GM21390 (cell line): ENCODE measurements at regions not wholly inside any gene's neighbourhood (a gene's known extent, or its start where the extent isn't known, plus 50 kb on each side); places are given as distances from the start of the nearest gene placed in this dataset.

ENCODE experiments used
- ATAC-seq: cut with Tn5 transposase; IDR thresholded peaks from one replicate; pipeline ENCODE4 v1.9.1; 2021; ENCODE audit not compliant: unreplicated experiment

- no peak for ATAC-seq
These were observed 218.6 kb upstream of the PMEPA1 start for GRCh38 chr20:57928181-57928967.

DNA sequence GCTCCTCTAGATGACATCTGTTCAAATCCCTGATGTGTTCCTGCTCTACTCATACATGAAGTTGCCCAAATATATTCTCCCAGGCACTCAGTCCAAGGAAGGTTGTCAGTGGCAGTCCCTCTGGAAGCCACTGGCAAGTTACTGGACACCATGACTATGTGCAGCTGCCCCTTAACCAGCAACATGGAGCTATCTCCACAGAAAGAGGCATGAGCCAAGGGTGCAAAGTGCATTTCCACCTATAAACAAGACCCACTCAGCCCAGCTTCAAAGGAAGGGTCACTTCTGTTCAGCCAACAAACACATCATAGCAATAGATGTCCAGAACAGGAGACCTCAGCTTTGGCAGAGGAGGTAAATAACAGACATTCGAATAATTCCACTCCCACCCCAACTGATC is 217.6 kb upstream of the PMEPA1 start:
- no peak for ATAC-seq

DNA sequence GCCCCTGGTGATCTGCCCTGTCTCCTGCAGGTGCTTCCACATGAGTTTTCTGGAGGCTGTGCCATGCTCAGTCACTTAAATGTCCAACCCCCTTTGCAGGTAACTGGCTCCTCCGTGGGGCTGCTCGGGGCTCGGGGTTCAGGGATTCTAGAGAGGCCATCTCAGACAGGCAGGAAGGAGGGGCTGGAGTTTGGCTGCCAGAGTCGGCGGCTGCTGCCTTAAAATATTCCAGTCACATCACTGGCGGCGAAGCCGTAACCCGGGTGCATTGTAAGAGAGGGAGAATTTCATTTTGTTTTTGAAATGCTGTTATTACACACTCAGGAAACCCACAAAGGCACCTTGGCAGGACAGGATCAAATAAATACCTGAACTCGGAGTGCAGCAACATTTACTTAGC is 212.9 kb upstream of the PMEPA1 start:
- ATAC-seq = no peak

GRCh38 chr20:57922083-57922482 is 212.3 kb upstream of the PMEPA1 start:
- ATAC-seq = no peak

DNA sequence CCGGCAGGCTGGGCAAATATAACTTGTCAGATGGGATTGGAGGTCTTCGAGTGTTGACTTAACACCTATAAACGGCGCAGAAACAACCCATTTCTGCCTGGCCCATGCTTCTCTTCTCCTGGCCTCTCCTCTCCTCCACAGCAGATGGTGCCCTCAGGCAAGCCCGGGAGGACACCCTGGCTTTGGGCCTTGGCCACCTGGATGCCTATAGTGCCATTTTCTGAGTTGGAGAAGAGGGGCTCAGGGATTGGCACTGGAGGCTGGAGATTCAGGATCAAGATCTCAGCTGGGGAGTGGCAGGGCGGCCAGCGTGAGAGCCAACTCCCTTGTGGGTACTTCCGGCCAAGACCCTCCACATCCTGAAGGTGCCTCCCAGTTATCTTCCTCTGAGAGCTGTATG is 211.9 kb upstream of the PMEPA1 start:
- ATAC-seq = no peak

- ATAC-seq = no peak
These were observed 211.2 kb upstream of the PMEPA1 start for GRCh38 chr20:57920971-57921370.

DNA sequence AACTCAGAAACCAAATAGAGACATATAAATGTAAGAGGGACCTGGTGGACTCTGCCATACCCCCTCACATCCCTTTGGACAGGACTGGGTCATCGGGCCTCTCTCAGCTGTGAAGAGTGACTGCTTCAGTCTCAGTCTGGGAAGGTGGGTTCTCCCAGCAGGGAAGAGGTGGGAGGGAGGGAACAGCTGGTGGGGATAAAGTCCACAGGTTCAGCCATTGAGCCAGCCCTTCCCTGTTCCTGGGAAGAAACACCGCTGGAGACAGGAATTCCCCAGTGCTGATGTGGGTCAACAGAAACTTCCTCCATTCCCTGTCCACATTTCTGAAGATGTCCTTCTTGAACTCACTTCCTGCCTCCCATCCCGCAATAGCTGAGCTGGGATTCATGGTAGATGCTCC is 209.2 kb upstream of the PMEPA1 start:
- no peak for ATAC-seq

DNA sequence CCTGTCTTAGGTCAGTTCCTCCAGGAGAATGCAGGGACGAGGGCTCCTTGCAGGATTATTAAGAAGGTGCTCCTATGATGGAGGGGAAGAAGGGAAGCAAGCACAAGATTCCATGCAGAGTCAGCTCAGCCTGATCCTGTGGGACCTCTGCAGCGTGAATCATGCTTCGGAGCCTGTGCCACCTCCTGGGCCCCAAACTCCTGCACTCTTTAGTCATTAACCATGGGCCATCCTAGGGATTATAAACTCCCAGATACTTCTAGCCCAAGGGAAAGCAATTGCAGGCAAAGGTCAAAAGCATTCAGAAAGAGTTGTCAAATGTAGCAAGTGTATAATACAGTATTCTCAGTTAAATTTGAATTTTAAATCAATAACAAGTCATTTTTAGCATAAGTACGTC is 208.7 kb upstream of the PMEPA1 start:
- no peak for ATAC-seq

DNA sequence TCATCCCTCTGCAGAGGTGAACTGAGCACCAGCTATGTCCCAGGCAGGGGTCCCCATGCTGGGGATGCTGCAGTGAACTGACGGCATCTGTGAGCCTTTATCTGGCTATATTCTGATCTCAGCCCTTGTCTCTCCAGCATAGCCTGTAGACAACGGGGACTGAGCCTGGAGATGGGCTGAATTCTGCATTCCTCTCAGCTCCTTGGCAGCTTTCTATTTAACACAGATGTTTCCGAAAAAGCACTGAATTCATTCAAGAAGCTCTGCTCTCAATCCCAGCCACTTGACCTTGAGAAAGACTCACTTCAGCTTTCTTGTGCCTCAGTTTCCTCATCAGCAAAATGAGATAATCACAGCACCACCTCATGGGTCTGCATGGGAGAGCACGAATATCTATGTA is 204.4 kb upstream of the PMEPA1 start:
- no peak for ATAC-seq

DNA sequence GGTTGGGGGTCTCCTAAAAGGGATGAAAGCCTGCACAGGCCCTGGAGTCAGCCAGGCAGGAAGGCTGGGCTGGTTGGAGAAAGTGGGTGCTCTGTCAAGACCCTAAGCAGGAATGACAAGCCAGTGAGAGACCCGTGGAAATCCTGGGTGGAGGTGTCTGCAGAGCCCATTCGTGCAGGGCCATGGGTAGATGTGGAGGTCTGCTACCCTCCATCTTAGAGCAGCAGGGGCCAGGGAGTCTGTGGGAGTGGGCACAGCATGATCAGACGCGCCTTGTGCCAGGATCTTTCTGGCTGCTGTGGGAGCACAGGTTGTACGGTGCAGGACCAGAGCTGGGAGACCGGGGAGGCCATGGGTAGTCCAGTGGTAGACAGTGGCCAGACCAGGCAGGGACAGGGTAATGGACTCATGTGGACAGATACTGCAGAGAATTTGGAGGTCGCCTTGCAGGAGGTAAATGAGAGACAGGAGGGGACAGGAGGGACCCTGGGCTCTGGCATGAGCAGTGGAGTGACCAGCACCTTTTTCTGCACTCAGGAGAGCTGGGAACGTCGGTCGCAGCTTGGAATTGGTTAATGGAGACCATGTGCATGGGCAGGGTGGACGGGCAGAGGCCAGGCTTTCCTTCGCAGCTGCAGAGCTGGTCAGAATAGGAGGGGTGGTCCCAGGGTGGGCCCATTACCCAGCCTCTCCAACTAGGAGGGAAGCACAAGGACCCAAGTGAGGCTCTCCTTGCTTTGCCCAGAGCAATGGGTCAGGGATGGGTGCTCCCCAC is 203.5 kb upstream of the PMEPA1 start:
- no peak for ATAC-seq

- no peak for ATAC-seq
These were observed 202.4 kb upstream of the PMEPA1 start for GRCh38 chr20:57912227-57912582.

- ATAC-seq = no peak
These were observed 201.9 kb upstream of the PMEPA1 start for GRCh38 chr20:57911512-57912226.

DNA sequence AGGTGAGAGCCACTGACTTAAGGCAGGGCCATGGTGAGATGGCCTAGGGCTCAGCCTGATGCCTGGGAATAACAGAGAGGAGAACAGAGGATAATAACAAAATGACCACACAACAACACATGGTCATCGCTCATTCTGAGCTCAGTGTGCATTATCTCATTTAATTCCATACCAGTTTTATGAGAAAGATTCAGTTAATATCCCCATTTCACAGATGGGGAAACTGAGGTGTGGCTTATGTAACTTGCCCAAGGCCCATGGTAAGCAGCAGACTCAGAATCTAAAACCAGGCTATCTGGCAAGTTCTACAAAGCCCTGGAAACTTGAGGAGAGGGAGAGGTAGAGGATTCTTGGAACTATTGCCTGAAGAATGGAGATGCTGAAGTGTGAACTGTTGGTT is 200.9 kb upstream of the PMEPA1 start:
- ATAC-seq = no peak

- no peak for ATAC-seq
These were observed 200.0 kb upstream of the PMEPA1 start for GRCh38 chr20:57909763-57910331.

- no peak for ATAC-seq
These were observed 199.2 kb upstream of the PMEPA1 start for GRCh38 chr20:57908704-57909630.

DNA sequence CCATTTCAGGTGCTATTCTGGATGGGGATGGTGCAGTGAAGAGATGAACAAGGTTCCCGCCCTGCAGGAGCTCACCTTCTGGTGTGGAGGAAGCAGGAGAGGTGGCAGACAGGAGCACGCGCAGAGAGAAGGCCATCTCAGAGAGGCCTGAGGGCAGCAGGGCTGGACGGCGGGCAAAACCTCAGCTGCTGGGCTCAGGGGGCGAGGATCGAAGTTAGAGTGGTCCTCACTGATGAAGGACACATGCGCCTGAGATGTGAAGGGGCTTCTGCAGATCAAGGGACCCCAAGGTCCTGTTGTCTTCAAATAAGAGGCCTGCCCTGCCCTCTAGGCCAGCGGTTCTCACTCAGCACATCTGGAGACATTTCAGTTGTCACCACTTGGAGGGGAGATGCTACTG is 198.4 kb upstream of the PMEPA1 start:
- no peak for ATAC-seq

- no peak for ATAC-seq
These were observed 197.6 kb upstream of the PMEPA1 start for GRCh38 chr20:57907131-57908000.

- ATAC-seq = no peak
These were observed 195.6 kb upstream of the PMEPA1 start for GRCh38 chr20:57905448-57905847.

DNA sequence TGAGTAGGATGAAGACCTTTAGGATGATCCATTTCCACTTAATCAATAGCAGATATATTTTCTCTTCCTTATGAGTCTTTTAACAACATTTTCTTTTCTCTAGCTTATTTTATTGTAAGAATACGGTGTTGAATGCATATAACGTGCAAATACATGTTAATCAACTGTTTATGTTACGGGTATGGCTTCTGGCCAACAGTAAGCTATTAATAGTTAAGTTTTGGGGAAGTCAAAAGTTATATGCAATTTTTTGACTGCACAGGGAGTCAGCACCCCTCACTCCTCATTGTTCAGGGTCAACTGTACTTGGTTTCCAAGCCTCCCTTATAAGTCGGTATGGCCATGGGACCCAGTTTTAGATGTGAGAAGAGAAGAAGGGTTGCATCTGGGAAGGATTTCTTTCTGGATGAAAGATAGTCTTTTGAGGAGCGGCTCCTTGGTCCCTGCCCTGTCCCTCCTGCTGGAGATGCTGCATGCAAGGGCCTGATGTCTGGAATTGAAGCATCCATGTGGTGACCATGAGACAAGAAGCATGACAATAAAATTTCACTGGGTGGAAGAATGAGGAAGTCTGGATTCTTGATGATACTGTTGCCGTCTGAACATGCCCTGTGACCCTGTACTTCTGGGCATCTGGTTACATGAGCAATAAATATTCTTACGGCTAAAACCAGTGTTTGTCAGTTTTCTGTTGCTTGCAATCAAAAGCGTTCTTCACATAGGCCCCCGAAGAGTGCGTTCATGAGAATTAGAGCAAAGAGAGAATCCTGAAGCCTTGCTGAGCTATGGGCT is 194.7 kb upstream of the PMEPA1 start:
- no peak for ATAC-seq
